ENCODE measurements at regions not wholly inside any gene's neighbourhood (a gene's known extent, or its start where the extent isn't known, plus 50 kb on each side); places are given as distances from the start of the nearest gene placed in this dataset.
"Not testable (repeated sequence)": the region's sequence is repeated elsewhere in the genome, so short reads cannot be mapped to it uniquely, and the experiment has no call there.

DNA sequence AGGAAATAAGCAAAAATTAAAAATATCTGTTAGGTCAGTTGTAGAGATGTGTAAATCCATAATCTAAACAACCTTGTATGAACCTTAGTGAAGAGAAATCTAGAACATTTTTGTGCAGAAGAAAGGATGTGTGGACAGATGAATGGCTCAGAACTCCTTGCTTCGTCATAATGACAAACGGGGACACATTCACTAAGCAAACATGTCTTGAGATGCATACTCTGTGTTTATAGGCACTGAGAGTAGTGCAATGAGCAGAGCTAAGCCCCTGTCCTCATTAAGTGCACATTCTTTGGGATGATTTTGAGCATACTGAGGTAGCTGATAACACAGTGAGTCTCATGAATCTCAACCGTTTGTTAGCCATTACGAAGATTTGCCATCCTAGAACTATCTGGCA, 360.6 kb upstream of the ANKRD30A start:
- DNase-seq: no peak

DNA sequence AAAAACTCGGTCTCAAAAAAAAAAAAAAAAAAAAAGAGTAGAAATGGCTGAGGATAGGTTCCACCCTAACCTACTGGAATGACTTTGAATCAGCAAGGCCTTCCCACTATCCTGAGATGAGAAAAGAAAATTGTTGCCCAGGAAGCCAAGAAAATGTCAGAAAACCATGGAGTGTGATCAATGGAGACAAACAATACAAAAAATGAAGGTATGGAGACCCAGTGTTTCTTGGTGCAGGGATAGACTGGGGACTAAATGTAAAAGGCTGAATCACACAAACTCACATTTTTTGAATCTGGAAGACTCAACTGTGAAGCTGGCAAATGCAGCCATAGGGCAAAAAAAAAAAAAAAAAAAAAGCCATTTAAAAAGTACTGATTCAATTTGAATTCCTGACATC, 364.3 kb upstream of the ANKRD30A start:
- DNase-seq: no peak

DNA sequence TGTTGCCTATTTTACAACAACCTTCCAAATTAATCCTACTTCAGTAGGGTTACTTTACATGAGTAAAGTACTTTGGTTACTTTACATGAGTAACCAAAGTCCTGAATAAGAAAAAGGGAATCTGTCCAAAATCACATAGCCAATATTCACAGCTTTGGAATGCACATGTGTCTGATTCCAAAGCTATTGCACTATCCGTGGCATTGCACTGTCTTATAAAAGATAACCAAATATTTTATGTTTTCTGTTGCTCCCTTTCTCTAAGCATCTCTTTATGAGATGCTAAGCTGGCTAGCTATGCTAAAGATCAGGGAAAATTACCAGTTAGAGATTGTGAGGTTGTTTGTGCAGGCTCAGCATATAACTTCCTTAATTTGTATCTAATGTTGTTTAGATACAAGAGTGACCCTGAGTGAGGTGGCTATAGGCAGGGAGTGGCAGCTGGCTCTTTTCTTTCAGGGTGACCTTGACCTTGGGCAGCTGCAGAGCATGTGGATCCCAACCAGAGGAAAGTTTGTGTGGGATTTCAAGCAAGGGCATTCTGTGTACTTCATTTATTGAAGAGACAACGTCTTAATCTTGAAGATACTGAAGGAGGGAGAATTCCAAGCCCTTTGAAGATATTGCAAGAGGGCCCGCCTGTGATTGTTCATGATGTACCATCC, 366.1 kb upstream of the ANKRD30A start:
- DNase-seq: peak; percentile 50

DNA sequence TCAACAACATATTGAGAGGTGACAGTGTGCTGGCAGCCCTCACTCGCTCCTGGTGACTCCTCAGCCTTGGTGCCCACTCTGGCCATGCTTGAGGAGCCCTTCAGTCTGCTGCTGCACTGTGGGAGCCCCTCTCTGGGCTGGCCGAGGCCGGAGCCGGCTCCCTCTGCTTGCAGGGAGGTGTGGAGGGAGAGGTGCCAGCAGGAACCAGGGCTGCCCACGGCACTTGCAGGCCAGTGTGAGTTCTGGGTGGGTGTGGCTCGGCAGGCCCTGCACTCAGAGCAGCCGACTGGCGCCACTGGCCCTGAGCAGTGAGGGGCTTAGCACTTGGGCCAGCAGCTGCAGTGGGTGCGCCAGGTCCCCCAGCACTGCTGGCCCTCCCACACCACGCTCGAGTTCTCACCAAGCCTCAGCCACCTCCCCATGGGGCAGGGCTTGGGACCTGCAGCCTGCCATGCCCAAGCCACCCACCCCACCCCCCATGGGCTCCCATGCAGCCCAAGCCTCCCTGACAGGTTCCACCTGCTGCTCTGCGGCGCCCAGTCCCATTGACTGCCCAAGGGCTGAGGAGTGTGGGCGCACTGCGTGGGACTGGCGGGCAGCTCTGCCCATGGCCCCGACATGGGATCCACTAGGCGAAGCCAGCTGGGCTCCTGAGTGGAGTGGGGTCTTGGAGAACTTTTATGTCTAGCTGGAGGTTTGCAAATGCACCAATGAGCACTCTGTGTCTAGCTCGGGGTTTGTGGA, 377.1 kb upstream of the ANKRD30A start:
- no peak for DNase-seq

DNA sequence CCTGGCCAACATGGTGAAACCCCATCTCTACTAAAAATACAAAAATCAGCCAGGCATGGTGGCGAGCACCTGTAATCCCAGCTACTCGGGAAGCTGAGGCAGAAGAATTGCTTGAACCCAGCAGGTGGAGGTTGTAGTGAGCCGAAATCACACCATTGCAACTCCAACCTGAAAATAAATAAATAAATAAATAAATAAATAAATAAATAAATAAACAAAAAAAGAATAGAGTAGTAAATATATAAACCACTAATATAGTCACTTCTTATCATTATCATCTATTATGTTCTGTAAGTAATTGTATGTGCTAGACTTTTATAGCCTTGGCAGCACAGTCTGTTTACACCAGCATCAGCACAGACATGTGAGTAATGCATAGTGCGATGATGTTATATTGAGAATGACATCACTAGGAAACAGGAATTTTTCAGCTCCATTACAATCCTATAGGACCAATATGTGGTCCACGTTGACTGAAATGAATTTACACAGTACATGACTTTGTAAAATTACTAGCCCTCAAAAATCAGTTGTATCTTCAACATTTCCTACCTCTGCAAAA, 385.4 kb upstream of the ANKRD30A start:
- DNase-seq: no peak

DNA sequence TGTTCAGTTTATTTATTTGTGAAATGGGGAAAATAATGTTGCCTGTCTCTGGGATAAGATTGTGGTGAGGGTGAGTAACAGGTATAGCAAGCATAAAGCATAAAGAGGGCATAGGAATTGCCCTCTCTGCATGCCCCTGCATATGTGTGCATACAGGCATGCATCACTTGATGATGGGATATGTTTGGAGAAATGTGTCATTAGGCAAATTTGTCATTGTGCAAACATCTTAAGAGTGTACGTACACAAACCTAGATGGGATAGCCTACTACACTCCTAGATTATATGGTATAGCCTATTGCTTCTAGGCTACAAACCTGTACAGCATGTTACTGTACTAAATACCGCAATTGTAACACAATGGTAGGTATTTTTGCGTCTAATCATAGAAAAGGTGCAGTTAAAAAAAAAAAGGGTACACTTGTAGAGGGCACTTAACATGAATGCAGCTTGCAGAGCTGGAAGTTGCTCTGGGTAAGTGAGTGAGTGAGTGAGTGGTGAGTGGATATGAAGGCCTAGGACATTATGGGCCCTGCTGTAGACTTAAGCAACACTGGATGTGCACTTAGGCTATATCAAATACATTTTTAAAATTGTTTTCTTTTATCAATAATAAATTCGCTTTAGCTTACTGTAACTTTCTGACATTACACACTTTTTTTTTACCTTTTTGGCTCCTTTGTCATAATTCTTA, 386.5 kb upstream of the ANKRD30A start:
- no peak for DNase-seq

DNA sequence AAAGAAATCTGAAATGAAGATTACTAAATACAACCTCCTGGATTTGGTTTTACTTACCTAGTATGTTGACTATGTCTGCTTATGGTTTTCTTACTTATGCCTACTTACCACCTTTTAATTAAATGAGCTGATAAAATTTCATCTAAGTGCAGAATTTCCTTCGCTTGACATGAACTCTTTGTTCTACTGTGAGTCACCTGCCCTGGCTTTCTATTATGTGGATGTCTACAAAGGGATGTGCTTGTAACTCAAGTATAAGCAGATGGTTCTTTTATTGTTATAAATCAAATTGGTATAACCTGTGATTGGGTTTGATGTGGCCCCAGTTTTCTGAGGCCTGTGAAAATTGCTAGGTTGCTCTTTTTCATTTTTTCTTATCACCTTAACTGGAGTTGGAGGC, 389.1 kb upstream of the ANKRD30A start:
- no peak for DNase-seq

DNA sequence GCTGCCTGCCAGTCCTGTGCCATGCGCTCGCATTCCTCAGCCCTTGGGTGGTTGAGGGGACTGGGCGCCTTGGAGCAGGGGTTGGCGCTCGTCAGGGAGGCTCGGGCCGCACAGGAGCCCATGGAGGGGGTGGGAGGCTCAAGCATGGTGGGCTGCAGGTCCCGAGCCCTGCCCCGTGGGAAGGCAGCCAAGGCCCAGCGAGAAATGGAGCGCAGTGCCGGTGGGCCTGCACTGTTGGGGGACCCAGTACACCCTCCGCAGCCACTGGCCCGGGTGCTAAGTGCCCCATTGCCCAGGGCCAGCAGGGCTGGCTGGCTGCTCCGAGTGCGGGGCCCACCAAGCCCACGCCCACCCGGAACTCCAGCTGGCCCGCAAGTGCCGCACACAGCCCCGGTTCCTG, 390.8 kb upstream of the ANKRD30A start:
- not testable (repeated sequence) for DNase-seq

DNA sequence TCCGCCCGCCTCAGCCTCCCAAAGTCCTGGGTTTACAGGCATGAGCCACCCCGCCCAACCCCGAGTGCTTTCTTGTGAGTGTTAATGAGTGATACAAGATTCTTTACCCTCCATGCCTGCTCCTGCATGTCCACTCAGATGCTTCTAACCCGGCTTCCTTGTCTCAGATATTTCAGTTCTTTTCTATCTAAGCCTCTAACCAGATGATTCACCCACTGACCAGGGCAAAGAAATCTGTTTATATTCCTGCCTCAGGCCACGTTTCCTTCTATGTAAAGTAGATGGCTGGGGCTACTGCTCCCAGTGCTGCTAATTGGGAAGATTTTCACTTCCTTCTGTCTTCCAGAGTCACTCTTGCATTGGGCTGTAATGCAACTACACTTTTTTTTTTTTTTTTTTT, 395.1 kb upstream of the ANKRD30A start:
- DNase-seq: no peak

DNA sequence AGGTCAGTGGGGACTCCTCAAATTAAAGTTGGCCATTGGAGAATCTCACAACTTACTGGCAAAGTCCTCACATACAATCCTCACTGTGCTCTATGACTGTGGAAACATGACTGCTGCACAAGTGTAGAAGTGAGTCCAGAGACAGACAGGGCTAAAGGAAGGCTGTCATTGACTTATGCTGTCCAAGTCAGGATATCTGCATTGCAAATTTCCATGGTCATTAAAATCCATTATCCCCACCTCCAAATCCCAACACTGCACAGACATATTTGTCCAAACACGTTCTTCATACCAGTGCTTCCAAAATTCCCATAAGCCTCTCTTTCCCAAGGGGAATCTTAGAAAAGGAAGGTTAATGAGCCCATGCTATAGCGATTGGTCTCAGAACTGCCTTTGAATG, 396.8 kb upstream of the ANKRD30A start:
- DNase-seq: no peak

DNA sequence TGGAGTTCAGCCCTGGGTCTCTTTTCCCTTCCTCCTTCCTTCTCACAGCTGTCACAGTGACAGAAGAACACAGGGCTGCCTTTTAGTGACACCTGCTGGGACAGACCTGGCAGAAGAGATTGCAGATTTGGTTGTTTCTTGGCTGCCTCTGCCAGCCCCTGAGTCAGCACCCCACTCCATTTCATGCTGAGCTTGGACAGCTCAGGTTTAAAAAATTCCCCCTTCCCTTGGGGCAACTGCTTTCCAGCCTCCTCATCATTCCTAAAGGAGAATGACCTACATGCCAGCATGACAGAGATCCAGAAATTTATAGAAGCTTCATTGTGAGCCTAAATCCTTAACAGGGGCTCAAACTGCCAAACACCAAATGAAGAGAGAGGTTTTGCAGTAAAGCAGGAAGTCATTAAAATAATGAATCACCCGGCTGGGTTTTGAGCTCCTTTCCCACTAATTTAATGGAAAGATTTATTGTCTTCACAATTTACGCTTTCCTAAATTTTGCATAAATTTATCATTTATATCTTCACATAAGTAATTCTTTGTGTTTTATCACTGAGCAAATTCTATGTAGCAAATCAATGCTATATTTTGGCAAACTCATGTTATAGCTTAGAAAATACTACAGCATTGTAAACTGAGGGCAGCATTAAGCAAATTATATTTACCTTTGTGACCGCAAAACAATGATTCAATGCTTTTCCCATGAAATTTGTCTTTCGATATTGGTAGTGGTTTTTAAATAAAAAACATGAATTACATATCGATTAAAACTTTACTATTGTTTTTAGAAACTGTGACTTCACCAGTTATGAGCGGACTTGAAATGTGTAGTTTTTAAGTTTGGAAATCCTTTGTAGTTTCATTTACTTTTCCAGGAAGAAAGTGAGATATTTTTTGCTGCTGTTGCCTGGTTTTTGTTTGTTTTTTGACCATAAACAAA, 399.5 kb upstream of the ANKRD30A start:
- DNase-seq: peak; percentile 60

DNA sequence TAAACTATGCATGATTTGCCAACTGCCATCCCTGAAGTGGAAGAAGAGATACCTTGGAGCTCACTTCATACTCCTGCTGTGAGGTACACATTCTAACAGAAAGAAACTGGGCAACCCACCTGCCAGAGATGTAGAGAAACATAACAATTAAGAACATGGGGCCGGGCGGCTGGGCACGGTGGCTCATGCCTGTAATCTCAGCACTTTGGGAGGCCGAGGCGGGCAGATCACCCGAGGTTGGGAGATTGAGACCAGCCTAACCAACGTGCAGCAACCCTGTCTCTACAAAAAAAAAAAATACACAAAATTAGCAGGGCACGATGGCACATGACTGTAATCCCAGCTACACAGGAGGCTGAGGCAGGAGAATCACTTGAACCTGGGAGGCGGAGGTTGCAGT, 402.6 kb upstream of the ANKRD30A start:
- no peak for DNase-seq

DNA sequence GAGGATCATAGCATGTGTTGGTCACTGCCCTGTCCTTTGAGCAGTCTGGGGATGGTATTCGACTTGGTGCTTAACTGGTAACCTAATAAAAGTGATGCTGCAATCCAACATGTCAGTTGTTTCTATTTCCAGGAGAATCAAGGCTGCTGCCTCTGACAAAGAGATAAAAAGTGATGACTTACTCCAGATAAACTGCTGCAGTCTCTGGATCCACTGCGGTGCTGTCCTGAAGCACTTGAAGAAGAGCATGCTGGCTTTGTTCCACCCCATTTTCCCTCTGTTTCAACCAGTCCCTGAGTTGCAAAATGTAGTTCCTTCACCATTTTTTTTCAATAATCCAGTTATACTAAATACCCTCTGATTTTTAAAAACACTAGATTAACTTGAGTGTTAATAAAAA, 403.5 kb upstream of the ANKRD30A start:
- DNase-seq: no peak

DNA sequence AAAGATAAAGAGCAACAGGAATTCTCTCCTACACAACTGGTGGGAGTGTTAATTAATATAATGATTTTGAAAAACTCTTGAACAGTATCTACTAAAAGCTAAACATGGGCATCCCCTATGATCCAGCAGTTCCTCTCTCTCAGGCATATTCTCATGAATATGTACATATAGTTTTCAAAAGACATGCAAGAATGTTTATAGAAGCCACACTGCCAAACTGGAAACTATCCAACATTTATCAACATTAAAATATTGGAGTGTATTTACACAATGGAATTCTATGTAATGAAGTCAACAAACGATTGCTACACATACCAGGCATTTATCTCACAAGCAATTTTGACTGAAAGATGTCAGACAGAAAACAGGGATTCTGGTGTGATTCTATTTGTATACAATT, 404.5 kb upstream of the ANKRD30A start:
- DNase-seq: no peak

DNA sequence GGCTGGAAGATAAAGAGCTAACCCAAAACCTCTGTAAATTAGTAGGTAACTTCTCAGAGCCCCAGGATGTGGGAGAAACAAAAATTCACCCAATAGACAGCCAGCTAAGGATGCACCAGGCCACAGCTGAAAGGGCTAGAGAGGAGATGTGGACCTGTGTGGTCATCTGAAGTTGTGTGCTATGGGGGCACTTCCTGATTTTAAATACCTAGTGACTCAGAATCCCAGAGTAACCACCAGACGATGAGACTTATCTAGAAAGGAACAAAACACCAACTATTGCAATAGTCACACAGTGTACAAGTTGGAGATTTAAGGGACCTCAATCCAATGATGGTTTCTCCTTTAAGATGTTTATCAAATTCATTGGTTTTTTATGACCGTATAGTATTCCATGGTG, 408.3 kb upstream of the ANKRD30A start:
- no peak for DNase-seq

DNA sequence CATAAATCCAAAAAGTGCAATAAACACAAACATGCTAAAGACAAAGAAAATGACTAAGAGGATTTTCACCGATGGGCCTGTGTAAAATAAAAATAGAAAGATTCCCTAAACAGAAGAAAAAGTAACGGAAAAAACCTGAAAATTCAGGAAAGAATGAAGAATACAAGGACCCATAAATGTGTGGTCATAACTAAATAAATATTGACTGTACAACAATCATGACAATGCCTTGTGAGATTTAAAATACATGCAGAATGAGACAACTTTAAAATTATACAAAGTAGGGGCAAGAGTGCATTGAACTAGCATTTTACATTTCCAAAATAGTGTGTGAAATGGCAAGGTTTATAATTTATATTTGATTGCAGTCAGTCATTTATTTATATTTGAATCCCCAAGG, 409.1 kb upstream of the ANKRD30A start:
- no peak for DNase-seq

DNA sequence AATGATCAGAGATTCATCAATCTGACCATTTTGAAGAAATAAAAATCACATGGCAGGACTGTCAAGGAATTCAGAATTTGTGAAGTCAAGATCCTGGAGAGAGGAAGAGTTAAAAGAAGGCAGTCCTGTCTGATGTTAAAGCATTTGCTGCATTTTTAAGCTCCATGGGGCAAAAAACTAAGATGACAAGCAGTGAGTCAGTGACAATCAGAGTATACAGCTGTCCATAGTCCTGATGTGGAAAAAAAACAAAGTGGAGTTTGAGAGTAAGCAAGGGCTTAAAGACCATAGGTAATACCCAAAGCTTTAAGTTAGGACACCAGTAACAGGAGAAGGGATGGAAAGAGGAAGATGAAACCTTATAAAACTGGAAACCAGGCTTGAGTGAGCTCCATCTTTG, 412.7 kb upstream of the ANKRD30A start:
- no peak for DNase-seq

DNA sequence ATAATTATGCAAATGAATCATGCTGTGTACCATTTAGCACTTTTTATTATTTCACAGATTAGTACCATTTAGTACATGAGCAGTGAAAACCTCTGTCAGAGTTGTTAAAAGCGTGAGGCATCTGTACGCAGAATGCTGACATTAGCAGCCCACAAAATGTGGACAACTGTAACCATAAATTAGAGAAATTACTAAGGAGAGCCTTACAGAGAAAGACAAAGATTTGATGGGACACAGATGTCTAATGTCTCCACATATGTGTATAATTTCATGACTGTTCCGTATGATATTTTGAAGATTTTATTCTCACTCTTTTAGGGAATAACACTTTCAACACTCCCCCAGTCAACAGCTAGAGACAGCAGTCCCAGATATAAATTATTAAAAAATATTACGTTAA, 414.0 kb upstream of the ANKRD30A start:
- no peak for DNase-seq

DNA sequence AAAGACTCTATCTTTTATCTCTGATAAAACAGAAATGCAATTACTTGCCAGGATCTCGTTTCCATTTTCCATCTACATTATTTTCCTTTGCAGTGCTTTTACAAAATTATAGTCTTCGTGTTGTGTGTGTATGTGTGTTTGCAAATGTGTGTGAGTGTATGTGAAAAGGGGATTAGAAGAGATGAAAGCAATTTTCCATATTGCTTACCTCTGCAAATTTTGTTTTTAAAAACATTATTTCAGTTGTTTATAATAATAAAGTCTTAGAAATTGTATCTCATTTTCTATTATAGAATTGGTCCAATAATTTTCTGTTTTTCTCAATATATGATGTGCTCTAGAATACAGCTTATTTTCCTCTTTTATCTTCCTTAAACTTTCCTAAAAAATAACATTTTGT, 421.3 kb upstream of the ANKRD30A start:
- DNase-seq: no peak

DNA sequence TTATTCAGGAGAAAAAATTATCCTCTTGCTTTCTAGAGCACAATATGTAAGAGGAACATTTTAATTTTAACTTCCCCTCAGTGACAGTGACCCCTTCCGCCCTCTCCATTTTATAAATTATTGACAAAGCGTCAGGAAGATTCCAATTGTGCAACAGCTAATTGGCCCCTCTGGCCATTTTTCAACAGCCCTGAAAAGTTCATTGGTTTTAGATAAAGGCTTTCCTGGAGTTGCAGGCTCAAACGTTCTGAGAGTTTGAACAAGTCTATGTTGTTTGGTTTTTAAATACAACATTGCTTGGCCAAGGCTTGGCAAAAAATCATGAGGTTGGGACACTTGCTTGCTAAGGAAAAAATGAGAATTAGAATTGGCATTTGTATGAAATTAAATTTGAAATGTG, 422.2 kb upstream of the ANKRD30A start:
- no peak for DNase-seq

DNA sequence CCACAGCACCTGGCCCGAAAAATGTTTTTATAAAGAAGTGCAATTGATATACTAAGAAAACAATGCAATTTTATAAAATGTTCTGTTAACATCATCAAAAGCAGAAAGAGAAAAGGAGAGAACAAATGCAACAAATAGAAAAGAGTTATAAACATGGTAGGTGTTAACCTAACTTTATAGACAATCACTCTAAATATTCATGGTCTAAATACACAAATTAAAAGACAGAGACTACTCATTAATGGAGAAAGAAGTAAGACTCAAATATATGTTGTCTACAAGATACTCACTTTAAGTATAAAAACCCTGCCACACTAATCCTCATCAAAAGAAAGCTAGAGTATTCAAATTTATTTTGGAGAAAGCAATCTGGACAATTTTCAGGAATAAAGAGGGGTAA, 425.3 kb upstream of the ANKRD30A start:
- DNase-seq: no peak

DNA sequence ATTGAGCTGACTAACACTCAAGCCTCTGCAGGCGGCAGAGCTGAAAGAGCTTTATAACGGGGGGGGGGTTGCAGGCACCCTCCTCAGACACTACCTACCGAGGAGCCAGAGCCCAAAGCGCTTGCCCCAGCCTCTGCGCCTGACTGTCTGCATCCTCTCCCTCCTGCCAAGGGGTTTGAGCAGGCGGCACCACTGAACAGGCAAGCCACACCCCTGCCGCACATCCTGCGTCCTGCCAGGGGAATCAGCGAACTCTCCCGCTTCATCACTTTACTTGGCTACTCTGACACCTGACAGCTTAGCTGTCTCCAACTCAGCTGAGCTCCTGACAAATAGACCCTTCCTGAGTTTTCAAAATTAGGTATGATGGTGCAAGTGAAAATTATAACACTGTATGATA, 432.6 kb upstream of the ANKRD30A start:
- DNase-seq: no peak

DNA sequence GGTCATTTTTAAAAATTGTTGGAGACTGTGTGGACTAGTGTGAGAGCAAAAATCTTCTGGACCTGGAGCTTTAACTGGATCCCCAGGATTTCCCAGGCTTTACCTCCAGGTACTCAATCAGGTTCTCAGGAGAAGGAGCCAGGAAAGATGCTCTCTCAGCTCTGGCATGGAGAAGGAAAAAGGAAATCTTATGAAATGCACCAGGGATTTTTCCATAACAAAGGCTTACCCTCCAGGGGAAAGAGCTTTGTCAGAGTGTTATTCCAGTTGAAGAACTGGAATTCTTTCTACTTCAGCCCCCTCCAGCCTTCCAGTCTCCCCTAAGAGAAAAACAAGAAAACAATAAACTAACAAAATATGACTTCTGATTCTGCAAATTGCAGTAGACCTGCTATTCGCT, 436.7 kb upstream of the ANKRD30A start:
- DNase-seq: no peak

All from NCI-H226 (cell line).